Astrocyte (in vitro differentiated cells and primary cell): ENCODE measurements at regions not wholly inside any gene's neighbourhood (a gene's known extent, or its start where the extent isn't known, plus 50 kb on each side); places are given as distances from the start of the nearest gene placed in this dataset.

Experiments used
- CTCF ChIP-seq: IDR thresholded peaks from 2 replicates; pipeline ENCODE4 v1.5.1; 2011; ENCODE audit warnings: low read depth, mild to moderate bottlenecking, inconsistent platforms, low read length, moderate library complexity; ENCODE audit not compliant: insufficient read depth
- EZH2 ChIP-seq: IDR thresholded peaks from 2 replicates; pipeline ENCODE4 v1.6.1; 2012; ENCODE audit warnings: mild to moderate bottlenecking, low read length, inconsistent platforms; ENCODE audit not compliant: insufficient read depth

GRCh38 chr11:109237636-109238035, 184.4 kb upstream of the C11orf87 start:
- TF ChIP-seq EZH2: no peak
- no peak for TF ChIP-seq CTCF
